Activated T-helper 2 cell treated with anti-CD3 and anti-CD28 coated beads, Interferon-gamma antibody, Interleukin-2, Interleukin-4, amounts not matched to agents 10 μg/mL and 5 μg/mL and 100 μg/mL, durations not matched to agents 14 hours and 24 hours and 36 hours (primary cell): ENCODE measurements at regions not wholly inside any gene's neighbourhood (a gene's known extent, or its start where the extent isn't known, plus 50 kb on each side); places are given as distances from the start of the nearest gene placed in this dataset.

Source experiments
- DNase-seq: peaks from one replicate; pipeline ENCODE4 v3.0.0; 2021; ENCODE audit warnings: low spot score
- H3K27ac Mint-ChIP-seq: one replicate; pipeline ENCODE4 v1.8.0; 2021; ENCODE audit warnings: mixed read lengths
- H3K27me3 Mint-ChIP-seq: one replicate; pipeline ENCODE4 v1.8.0; 2021; ENCODE audit warnings: low read depth, mixed read lengths
- H3K36me3 Mint-ChIP-seq: one replicate; pipeline ENCODE4 v1.8.0; 2021; ENCODE audit warnings: low read depth, mixed read lengths
- H3K4me1 Mint-ChIP-seq: one replicate; pipeline ENCODE4 v1.8.0; 2021; ENCODE audit warnings: low read depth, mixed read lengths
- H3K4me3 Mint-ChIP-seq: one replicate; pipeline ENCODE4 v1.8.0; 2021; ENCODE audit warnings: low read depth, mild to moderate bottlenecking, moderate library complexity, mixed read lengths
- H3K9me3 Mint-ChIP-seq: one replicate; pipeline ENCODE4 v1.8.0; 2021; ENCODE audit warnings: mixed read lengths
- intact Hi-C: fragments of 100-400 bp; cut with micrococcal nuclease; formaldehyde crosslinking; loops from one replicate; pipeline ENCODE4 v1.15.1; 2023

GRCh38 chr15:62559381-62559733 lies 394.3 kb upstream of the C2CD4B start:
- Mint-ChIP-seq H3K4me1 (no peaks in the 10 kb centered on the region), H3K36me3 (no peaks in the 10 kb centered on the region), H3K27me3 (peaks cover 7% of the 10 kb centered on the region), H3K4me3 (no peak overlapping the region), H3K27ac (no peak overlapping the region), H3K9me3 (no peaks in the 10 kb centered on the region)
- no peak for DNase-seq
- intact Hi-C loops = no loop called here

GRCh38 chr15:62561059-62561519 lies 396.0 kb upstream of the C2CD4B start:
- no peak for DNase-seq
- Mint-ChIP-seq H3K4me3 (no peak overlapping the region), H3K4me1 (no peaks in the 10 kb centered on the region), H3K36me3 (no peaks in the 10 kb centered on the region), H3K27me3 (peaks cover 7% of the 10 kb centered on the region), H3K27ac (no peak overlapping the region), H3K9me3 (no peaks in the 10 kb centered on the region)
- intact Hi-C loops = no loop called here

- H3K4me1 Mint-ChIP-seq = no peaks in the 10 kb centered on the region
- no peak overlapping the region for H3K4me3 Mint-ChIP-seq
- H3K27me3 Mint-ChIP-seq = peaks cover 7% of the 10 kb centered on the region
- intact Hi-C loops = no loop called here
- no peak overlapping the region for H3K27ac Mint-ChIP-seq
- no peak for DNase-seq
- H3K9me3 Mint-ChIP-seq = no peaks in the 10 kb centered on the region
- no peaks in the 10 kb centered on the region for H3K36me3 Mint-ChIP-seq
Observed at GRCh38 chr15:62561571-62561970, 396.5 kb upstream of the C2CD4B start.

GRCh38 chr15:62564886-62565633 lies 400.0 kb upstream of the C2CD4B start:
- Mint-ChIP-seq H3K4me1 (no peaks in the 10 kb centered on the region), H3K27ac (no peak overlapping the region), H3K27me3 (peaks cover 2% of the 10 kb centered on the region), H3K4me3 (no peak overlapping the region), H3K36me3 (no peaks in the 10 kb centered on the region), H3K9me3 (no peaks in the 10 kb centered on the region)
- intact Hi-C loops = no loop called here
- DNase-seq = no peak

- no peak overlapping the region for H3K27ac Mint-ChIP-seq
- no peaks in the 10 kb centered on the region for H3K9me3 Mint-ChIP-seq
- no peak overlapping the region for H3K4me3 Mint-ChIP-seq
- H3K27me3 Mint-ChIP-seq = peaks cover 2% of the 10 kb centered on the region
- H3K4me1 Mint-ChIP-seq = no peaks in the 10 kb centered on the region
- intact Hi-C loops = no loop called here
- no peak for DNase-seq
- H3K36me3 Mint-ChIP-seq = no peaks in the 10 kb centered on the region
Observed at GRCh38 chr15:62565634-62566026, 400.5 kb upstream of the C2CD4B start.

- Mint-ChIP-seq H3K4me3 (no peak overlapping the region), H3K9me3 (no peaks in the 10 kb centered on the region), H3K4me1 (no peaks in the 10 kb centered on the region), H3K27ac (no peak overlapping the region), H3K36me3 (no peaks in the 10 kb centered on the region), H3K27me3 (peaks cover 2% of the 10 kb centered on the region)
- no peak for DNase-seq
- intact Hi-C loops = no loop called here
Observed at GRCh38 chr15:62566248-62566647, 401.2 kb upstream of the C2CD4B start.

GRCh38 chr15:62567501-62567900 lies 402.4 kb upstream of the C2CD4B start:
- Mint-ChIP-seq H3K4me3 (no peak overlapping the region), H3K27me3 (peaks cover 2% of the 10 kb centered on the region), H3K27ac (no peak overlapping the region), H3K36me3 (no peaks in the 10 kb centered on the region), H3K9me3 (no peaks in the 10 kb centered on the region), H3K4me1 (no peaks in the 10 kb centered on the region)
- intact Hi-C loops = no loop called here
- no peak for DNase-seq

- Mint-ChIP-seq H3K27me3 (peaks cover 2% of the 10 kb centered on the region), H3K27ac (no peak overlapping the region)
Observed at GRCh38 chr15:62568004-62568403, 402.9 kb upstream of the C2CD4B start.

GRCh38 chr15:62568702-62569101 lies 403.6 kb upstream of the C2CD4B start:
- intact Hi-C loops = no loop called here
- no peaks in the 10 kb centered on the region for H3K36me3 Mint-ChIP-seq
- H3K4me1 Mint-ChIP-seq = no peaks in the 10 kb centered on the region
- no peak overlapping the region for H3K4me3 Mint-ChIP-seq
- H3K9me3 Mint-ChIP-seq = no peaks in the 10 kb centered on the region
- no peak overlapping the region for H3K27ac Mint-ChIP-seq
- peaks cover 2% of the 10 kb centered on the region for H3K27me3 Mint-ChIP-seq
- no peak for DNase-seq

More at GRCh38 chr15:62568004-62568403, 402.9 kb upstream of the C2CD4B start:
- Mint-ChIP-seq H3K36me3 (no peaks in the 10 kb centered on the region), H3K9me3 (no peaks in the 10 kb centered on the region), H3K4me1 (no peaks in the 10 kb centered on the region), H3K4me3 (no peak overlapping the region)
- DNase-seq = no peak
- intact Hi-C loops = no loop called here

GRCh38 chr15:62569460-62570404 lies 404.6 kb upstream of the C2CD4B start:
- Mint-ChIP-seq H3K36me3 (no peaks in the 10 kb centered on the region), H3K9me3 (no peaks in the 10 kb centered on the region), H3K4me3 (no peak overlapping the region), H3K4me1 (no peaks in the 10 kb centered on the region), H3K27me3 (peaks cover 2% of the 10 kb centered on the region), H3K27ac (no peak overlapping the region)
- DNase-seq = no peak
- intact Hi-C loops = no loop called here

GRCh38 chr15:62570405-62570783 lies 405.3 kb upstream of the C2CD4B start:
- intact Hi-C loops = no loop called here
- no peak overlapping the region for H3K4me3 Mint-ChIP-seq
- peaks cover 2% of the 10 kb centered on the region for H3K27me3 Mint-ChIP-seq
- H3K4me1 Mint-ChIP-seq = no peaks in the 10 kb centered on the region
- H3K36me3 Mint-ChIP-seq = no peaks in the 10 kb centered on the region
- no peak for DNase-seq
- no peak overlapping the region for H3K27ac Mint-ChIP-seq
- H3K9me3 Mint-ChIP-seq = no peaks in the 10 kb centered on the region

GRCh38 chr15:62571072-62571471 lies 406.0 kb upstream of the C2CD4B start:
- Mint-ChIP-seq H3K27ac (no peak overlapping the region), H3K9me3 (no peaks in the 10 kb centered on the region), H3K36me3 (no peaks in the 10 kb centered on the region), H3K27me3 (peaks cover 2% of the 10 kb centered on the region), H3K4me1 (no peaks in the 10 kb centered on the region), H3K4me3 (no peak overlapping the region)
- no peak for DNase-seq
- intact Hi-C loops = no loop called here

GRCh38 chr15:62572797-62573196 lies 407.7 kb upstream of the C2CD4B start:
- Mint-ChIP-seq H3K36me3 (no peaks in the 10 kb centered on the region), H3K4me3 (no peak overlapping the region), H3K27me3 (peaks cover 2% of the 10 kb centered on the region), H3K4me1 (no peaks in the 10 kb centered on the region), H3K9me3 (no peaks in the 10 kb centered on the region), H3K27ac (no peak overlapping the region)
- intact Hi-C loops = no loop called here
- no peak for DNase-seq
